ENCODE measurements at regions not wholly inside any gene's neighbourhood (a gene's known extent, or its start where the extent isn't known, plus 50 kb on each side); places are given as distances from the start of the nearest gene placed in this dataset.

DNA sequence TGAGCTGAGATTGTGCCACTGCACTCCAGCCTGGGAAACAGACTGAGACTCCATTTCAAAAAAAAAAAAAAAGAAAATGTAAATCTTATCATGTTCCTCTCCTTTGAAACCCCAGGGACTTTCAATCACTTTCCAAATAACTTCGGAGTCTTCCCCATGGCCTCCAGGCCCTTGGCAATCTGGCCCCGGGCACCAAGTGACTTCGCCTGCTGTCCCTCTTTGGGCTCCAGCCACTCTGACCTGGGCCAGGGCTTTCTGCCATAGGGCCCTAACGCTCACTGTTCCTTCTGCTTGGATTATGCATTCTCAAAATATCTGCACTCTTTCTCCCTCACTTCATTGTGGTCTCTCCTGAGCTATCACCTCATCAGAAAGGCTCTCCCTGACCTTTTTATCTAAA, 260.9 kb downstream of the KLF13 start:
- ATAC-seq (ENCODE audit: low read depth): no peak
- Histone ChIP-seq H3K4me3 (ENCODE audit: severe bottlenecking) (no peak overlapping the region), H3K27ac (ENCODE audit: poor library complexity, severe bottlenecking) (no peak overlapping the region), H3K27me3 (ENCODE audit: insufficient read depth, poor library complexity, severe bottlenecking) (no peaks in the 10 kb centered on the region), H3K9me3 (ENCODE audit: severe bottlenecking) (no peaks in the 10 kb centered on the region), H3K4me1 (ENCODE audit: insufficient read depth, poor library complexity, severe bottlenecking) (no peaks in the 10 kb centered on the region), H3K36me3 (ENCODE audit: low read depth) (no peaks in the 10 kb centered on the region)
- TF ChIP-seq, protein P1, sequence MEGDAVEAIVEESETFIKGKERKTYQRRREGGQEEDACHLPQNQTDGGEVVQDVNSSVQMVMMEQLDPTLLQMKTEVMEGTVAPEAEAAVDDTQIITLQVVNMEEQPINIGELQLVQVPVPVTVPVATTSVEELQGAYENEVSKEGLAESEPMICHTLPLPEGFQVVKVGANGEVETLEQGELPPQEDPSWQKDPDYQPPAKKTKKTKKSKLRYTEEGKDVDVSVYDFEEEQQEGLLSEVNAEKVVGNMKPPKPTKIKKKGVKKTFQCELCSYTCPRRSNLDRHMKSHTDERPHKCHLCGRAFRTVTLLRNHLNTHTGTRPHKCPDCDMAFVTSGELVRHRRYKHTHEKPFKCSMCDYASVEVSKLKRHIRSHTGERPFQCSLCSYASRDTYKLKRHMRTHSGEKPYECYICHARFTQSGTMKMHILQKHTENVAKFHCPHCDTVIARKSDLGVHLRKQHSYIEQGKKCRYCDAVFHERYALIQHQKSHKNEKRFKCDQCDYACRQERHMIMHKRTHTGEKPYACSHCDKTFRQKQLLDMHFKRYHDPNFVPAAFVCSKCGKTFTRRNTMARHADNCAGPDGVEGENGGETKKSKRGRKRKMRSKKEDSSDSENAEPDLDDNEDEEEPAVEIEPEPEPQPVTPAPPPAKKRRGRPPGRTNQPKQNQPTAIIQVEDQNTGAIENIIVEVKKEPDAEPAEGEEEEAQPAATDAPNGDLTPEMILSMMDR (IDR thresholded peaks at IDR 0.05; ENCODE audit: poor library complexity, severe bottlenecking): no peak
- DNase-seq (ENCODE audit: low spot score): no peak

- no peaks in the 10 kb centered on the region for H3K9me3 ChIP-seq (ENCODE audit: severe bottlenecking)
- no peak overlapping the region for H3K4me3 ChIP-seq (ENCODE audit: severe bottlenecking)
- TF ChIP-seq, protein P1 (IDR thresholded peaks at IDR 0.05; ENCODE audit: poor library complexity, severe bottlenecking): no peak
- ATAC-seq (ENCODE audit: low read depth): no peak
- no peak for DNase-seq (ENCODE audit: low spot score)
- no peaks in the 10 kb centered on the region for H3K27me3 ChIP-seq (ENCODE audit: insufficient read depth, poor library complexity, severe bottlenecking)
- H3K27ac ChIP-seq (ENCODE audit: poor library complexity, severe bottlenecking): no peak overlapping the region
- H3K4me1 ChIP-seq (ENCODE audit: insufficient read depth, poor library complexity, severe bottlenecking): no peaks in the 10 kb centered on the region
- H3K36me3 ChIP-seq (ENCODE audit: low read depth): no peaks in the 10 kb centered on the region
Measured at GRCh38 chr15:31590609-31591008, 264.0 kb downstream of the KLF13 start.

- H3K4me3 ChIP-seq (ENCODE audit: severe bottlenecking): no peak overlapping the region
- TF ChIP-seq, protein P1 (IDR thresholded peaks at IDR 0.05; ENCODE audit: poor library complexity, severe bottlenecking): no peak
- H3K27ac ChIP-seq (ENCODE audit: poor library complexity, severe bottlenecking): no peak overlapping the region
- H3K4me1 ChIP-seq (ENCODE audit: insufficient read depth, poor library complexity, severe bottlenecking): no peaks in the 10 kb centered on the region
- DNase-seq (ENCODE audit: low spot score): no peak
- H3K36me3 ChIP-seq (ENCODE audit: low read depth): no peaks in the 10 kb centered on the region
- no peaks in the 10 kb centered on the region for H3K9me3 ChIP-seq (ENCODE audit: severe bottlenecking)
- peak; percentile 64; the same call in 2 of the 3 replicates for ATAC-seq (ENCODE audit: low read depth)
- H3K27me3 ChIP-seq (ENCODE audit: insufficient read depth, poor library complexity, severe bottlenecking): no peaks in the 10 kb centered on the region
Measured at GRCh38 chr15:31591908-31592307, 265.3 kb downstream of the KLF13 start.

DNA sequence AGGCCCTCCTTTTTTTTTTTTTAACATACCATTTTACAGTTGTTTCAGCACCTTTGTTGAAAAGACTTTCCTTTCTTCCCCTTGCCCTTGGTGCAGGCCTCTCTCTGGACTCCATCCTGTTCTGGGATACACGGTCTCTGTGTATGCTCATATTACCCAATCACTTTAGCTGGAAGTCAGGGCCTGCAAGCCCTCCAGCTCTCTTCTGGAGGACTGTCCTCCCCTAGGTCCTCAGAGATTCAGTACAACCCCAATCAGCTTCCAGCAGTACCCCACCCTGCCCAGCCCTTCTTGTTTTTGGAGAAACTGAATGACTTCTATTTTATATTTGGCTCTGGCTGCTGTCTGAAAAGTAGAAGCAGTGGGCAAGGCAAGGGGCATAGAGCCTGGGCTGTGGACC, 270.8 kb downstream of the KLF13 start:
- no peaks in the 10 kb centered on the region for H3K4me1 ChIP-seq (ENCODE audit: insufficient read depth, poor library complexity, severe bottlenecking)
- H3K4me3 ChIP-seq (ENCODE audit: severe bottlenecking): no peak overlapping the region
- H3K27ac ChIP-seq (ENCODE audit: poor library complexity, severe bottlenecking): no peak overlapping the region
- ATAC-seq (ENCODE audit: low read depth): no peak
- H3K27me3 ChIP-seq (ENCODE audit: insufficient read depth, poor library complexity, severe bottlenecking): no peaks in the 10 kb centered on the region
- DNase-seq (ENCODE audit: low spot score): no peak
- H3K36me3 ChIP-seq (ENCODE audit: low read depth): no peaks in the 10 kb centered on the region
- TF ChIP-seq, protein P1 (IDR thresholded peaks at IDR 0.05; ENCODE audit: poor library complexity, severe bottlenecking): no peak
- no peaks in the 10 kb centered on the region for H3K9me3 ChIP-seq (ENCODE audit: severe bottlenecking)

- Histone ChIP-seq H3K4me3 (ENCODE audit: severe bottlenecking) (no peak overlapping the region), H3K27ac (ENCODE audit: poor library complexity, severe bottlenecking) (no peak overlapping the region), H3K36me3 (ENCODE audit: low read depth) (no peaks in the 10 kb centered on the region), H3K4me1 (ENCODE audit: insufficient read depth, poor library complexity, severe bottlenecking) (no peaks in the 10 kb centered on the region), H3K9me3 (ENCODE audit: severe bottlenecking) (no peaks in the 10 kb centered on the region), H3K27me3 (ENCODE audit: insufficient read depth, poor library complexity, severe bottlenecking) (no peaks in the 10 kb centered on the region)
- DNase-seq (ENCODE audit: low spot score) (peak; percentile 79), ATAC-seq (ENCODE audit: low read depth) (peak; percentile 93)
- TF ChIP-seq, protein P1 (IDR thresholded peaks at IDR 0.05; ENCODE audit: poor library complexity, severe bottlenecking): no peak
Measured at GRCh38 chr15:31598620-31599019, 272.0 kb downstream of the KLF13 start.
